Lower lobe of right lung (tissue), 2 donors: ENCODE measurements at regions not wholly inside any gene's neighbourhood (a gene's known extent, or its start where the extent isn't known, plus 50 kb on each side); places are given as distances from the start of the nearest gene placed in this dataset.

Source experiments
- ATAC-seq, 2 donors: fragments of 200-7000 bp; cut with Tn5 transposase; one replicate each; pipeline ENCODE4 v1.9.1; 2020 to 2022; ENCODE audit warnings: mild to moderate bottlenecking in 2 of 2, moderate library complexity in 2 of 2
- DNase-seq: peaks from one replicate; pipeline ENCODE4 v3.0.0-alpha.2; 2020
- H3K27ac ChIP-seq: fragments of 200-600 bp; one replicate; pipeline ENCODE4 v1.8.0; 2022
- H3K27me3 ChIP-seq: fragments of 200-600 bp; one replicate; pipeline ENCODE4 v1.8.0; 2022; ENCODE audit warnings: low read depth
- H3K36me3 ChIP-seq: fragments of 200-600 bp; one replicate; pipeline ENCODE4 v1.8.0; 2022; ENCODE audit warnings: mild to moderate bottlenecking
- H3K4me1 ChIP-seq: fragments of 200-600 bp; one replicate; pipeline ENCODE4 v1.8.0; 2022
- H3K4me3 ChIP-seq: fragments of 200-600 bp; one replicate; pipeline ENCODE4 v1.8.0; 2022; ENCODE audit warnings: mild to moderate bottlenecking
- H3K9me3 ChIP-seq: fragments of 200-600 bp; one replicate; pipeline ENCODE4 v1.8.0; 2022
- CTCF ChIP-seq: fragments of 200-600 bp; IDR thresholded peaks from one replicate; pipeline ENCODE4 v1.8.0; 2022; ENCODE audit warnings: antibody characterized with exemption, mild to moderate bottlenecking
- intact Hi-C: fragments of 100-400 bp; cut with DNase I; formaldehyde crosslinking; loops from one replicate; pipeline ENCODE4 v1.11.0; 2022
- donor health status: DM: no; HTN: yes; CAD: no; lungs with severe emphysema.

GRCh38 chr2:238786792-238787490 is 60.9 kb upstream of the TWIST2 start:
- H3K4me3 ChIP-seq = no peak overlapping the region
- no peak for TF ChIP-seq CTCF

GRCh38 chr2:238787501-238787900 is 60.4 kb upstream of the TWIST2 start:
- H3K27ac ChIP-seq = no peak overlapping the region
- TF ChIP-seq CTCF = no peak
- H3K36me3 ChIP-seq = no peaks in the 10 kb centered on the region
- DNase-seq (no peak), ATAC-seq (no peak)
- no peaks in the 10 kb centered on the region for H3K9me3 ChIP-seq
- H3K4me1 ChIP-seq = peaks cover 8% of the 10 kb centered on the region
- H3K4me3 ChIP-seq = no peak overlapping the region
- H3K27me3 ChIP-seq = no peaks in the 10 kb centered on the region
- intact Hi-C loops = no loop called here

More at GRCh38 chr2:238786792-238787490, 60.9 kb upstream of the TWIST2 start:
- DNase-seq (no peak), ATAC-seq (peak in 1 of 2 donors; percentile 48)
- no peaks in the 10 kb centered on the region for H3K9me3 ChIP-seq
- no peaks in the 10 kb centered on the region for H3K36me3 ChIP-seq
- H3K27me3 ChIP-seq = no peaks in the 10 kb centered on the region
- intact Hi-C loops = no loop called here
- no peak overlapping the region for H3K27ac ChIP-seq
- peaks cover 8% of the 10 kb centered on the region for H3K4me1 ChIP-seq

- no peak for TF ChIP-seq CTCF
- Histone ChIP-seq H3K4me1 (peaks cover 5% of the 10 kb centered on the region), H3K4me3 (no peak overlapping the region), H3K27me3 (no peaks in the 10 kb centered on the region), H3K9me3 (no peaks in the 10 kb centered on the region), H3K36me3 (no peaks in the 10 kb centered on the region), H3K27ac (no peak overlapping the region)
- intact Hi-C loops = no loop called here
- ATAC-seq (no peak), DNase-seq (no peak)
Observed at GRCh38 chr2:238789317-238789806, 58.5 kb upstream of the TWIST2 start.

GRCh38 chr2:238790126-238790832 is 57.6 kb upstream of the TWIST2 start:
- H3K4me1 ChIP-seq = no peaks in the 10 kb centered on the region
- DNase-seq = no peak
- no peak for TF ChIP-seq CTCF
- H3K36me3 ChIP-seq = no peaks in the 10 kb centered on the region
- H3K9me3 ChIP-seq = no peaks in the 10 kb centered on the region
- H3K27ac ChIP-seq = no peak overlapping the region
- no peak for ATAC-seq
- intact Hi-C loops = no loop called here
- no peaks in the 10 kb centered on the region for H3K27me3 ChIP-seq
- H3K4me3 ChIP-seq = no peak overlapping the region

GRCh38 chr2:238790833-238791230 is 57.1 kb upstream of the TWIST2 start:
- ATAC-seq = no peak
- TF ChIP-seq CTCF = no peak
- Histone ChIP-seq H3K27me3 (no peaks in the 10 kb centered on the region), H3K9me3 (no peaks in the 10 kb centered on the region), H3K4me1 (no peaks in the 10 kb centered on the region), H3K4me3 (no peak overlapping the region), H3K27ac (peak overlapping the region; percentile 18), H3K36me3 (no peaks in the 10 kb centered on the region)
- DNase-seq = no peak
- intact Hi-C loops = no loop called here
